ENCODE measurements at regions not wholly inside any gene's neighbourhood (a gene's known extent, or its start where the extent isn't known, plus 50 kb on each side); places are given as distances from the start of the nearest gene placed in this dataset.

- FAIRE-seq: no peak
- no peaks in the 10 kb centered on the region for H4K20me1 ChIP-seq (ENCODE audit: control insufficient read depth, extremely low read depth, insufficient read depth, low read length)
Measured at GRCh38 chrX:7638078-7638710, 204.8 kb upstream of the VCX start.

GRCh38 chrX:7637066-7637465, 205.9 kb upstream of the VCX start:
- no peak for FAIRE-seq
- Histone ChIP-seq H3K79me2 (ENCODE audit: control insufficient read depth, insufficient read depth, low read length) (no peaks in the 10 kb centered on the region), H3K9me1 (ENCODE audit: control insufficient read depth, extremely low read depth, insufficient read depth, low read length) (no peaks in the 10 kb centered on the region), H3K4me1 (ENCODE audit: control insufficient read depth, extremely low read depth, insufficient read depth, low read length) (no peaks in the 10 kb centered on the region), H3K4me2 (ENCODE audit: control insufficient read depth, extremely low read depth, insufficient read depth, low read depth, low read length) (no peak overlapping the region), H3K27ac (ENCODE audit: control insufficient read depth, insufficient read depth, low read length) (no peak overlapping the region), H4K20me1 (ENCODE audit: control insufficient read depth, extremely low read depth, insufficient read depth, low read length) (no peaks in the 10 kb centered on the region), H3K9ac (ENCODE audit: control insufficient read depth, extremely low read depth, insufficient read depth, low read length) (no peak overlapping the region), H3K36me3 (ENCODE audit: control insufficient read depth in 2 of 2, extremely low read depth in 1 of 2, insufficient read depth in 2 of 2, low read length in 2 of 2) (no peaks in the 10 kb centered on the region), H3K27me3 (ENCODE audit: control insufficient read depth, extremely low read depth, insufficient read depth, low read length) (no peaks in the 10 kb centered on the region), H3K4me3 (ENCODE audit: control insufficient read depth in 2 of 3, extremely low read depth in 1 of 3, insufficient read depth in 2 of 3, low read depth in 1 of 3, low read length in 3 of 3) (no peak overlapping the region), H2AFZ (ENCODE audit: control insufficient read depth, low read length) (no peak overlapping the region), H3K9me3 (ENCODE audit: control insufficient read depth, low read depth, low read length) (no peaks in the 10 kb centered on the region)
- DNase-seq (ENCODE audit: low read depth, low spot score): no peak
- dilution Hi-C loops (cut with MboI; ENCODE audit: extremely low pct_ligation_motif_present, low sequenced_read_pairs): no loop called here
- TF ChIP-seq CTCF (optimal IDR thresholded peaks at IDR 0.05 in 1 of 3, IDR thresholded peaks at IDR 0.05 in 1 of 3, conservative IDR thresholded peaks at IDR 0.05 in 1 of 3; ENCODE audit: extremely low read depth in 1 of 3, insufficient read depth in 2 of 3, low read length in 3 of 3): no peak
- no peak for TF ChIP-seq EZH2 (IDR thresholded peaks at IDR 0.05; ENCODE audit: low read length)

More at GRCh38 chrX:7638078-7638710, 204.8 kb upstream of the VCX start:
- TF ChIP-seq CTCF (optimal IDR thresholded peaks at IDR 0.05 in 1 of 3, IDR thresholded peaks at IDR 0.05 in 1 of 3, conservative IDR thresholded peaks at IDR 0.05 in 1 of 3; ENCODE audit: extremely low read depth in 1 of 3, insufficient read depth in 2 of 3, low read length in 3 of 3) (no peak), EZH2 (IDR thresholded peaks at IDR 0.05; ENCODE audit: low read length) (no peak)
- Histone ChIP-seq H3K9ac (ENCODE audit: control insufficient read depth, extremely low read depth, insufficient read depth, low read length) (no peak overlapping the region), H3K9me1 (ENCODE audit: control insufficient read depth, extremely low read depth, insufficient read depth, low read length) (no peaks in the 10 kb centered on the region), H3K4me2 (ENCODE audit: control insufficient read depth, extremely low read depth, insufficient read depth, low read depth, low read length) (no peak overlapping the region), H3K4me1 (ENCODE audit: control insufficient read depth, extremely low read depth, insufficient read depth, low read length) (no peaks in the 10 kb centered on the region), H3K79me2 (ENCODE audit: control insufficient read depth, insufficient read depth, low read length) (no peaks in the 10 kb centered on the region), H3K27me3 (ENCODE audit: control insufficient read depth, extremely low read depth, insufficient read depth, low read length) (no peaks in the 10 kb centered on the region), H3K4me3 (ENCODE audit: control insufficient read depth in 2 of 3, extremely low read depth in 1 of 3, insufficient read depth in 2 of 3, low read depth in 1 of 3, low read length in 3 of 3) (no peak overlapping the region), H3K27ac (ENCODE audit: control insufficient read depth, insufficient read depth, low read length) (no peak overlapping the region), H3K9me3 (ENCODE audit: control insufficient read depth, low read depth, low read length) (no peaks in the 10 kb centered on the region), H2AFZ (ENCODE audit: control insufficient read depth, low read length) (no peak overlapping the region), H3K36me3 (ENCODE audit: control insufficient read depth in 2 of 2, extremely low read depth in 1 of 2, insufficient read depth in 2 of 2, low read length in 2 of 2) (no peaks in the 10 kb centered on the region)
- DNase-seq (ENCODE audit: low read depth, low spot score): no peak
- dilution Hi-C loops (cut with MboI; ENCODE audit: extremely low pct_ligation_motif_present, low sequenced_read_pairs): no loop called here

Data from keratinocyte (primary cell).